HG02763 (cell line): ENCODE measurements at regions not wholly inside any gene's neighbourhood (a gene's known extent, or its start where the extent isn't known, plus 50 kb on each side); places are given as distances from the start of the nearest gene placed in this dataset.

Experiments
- ATAC-seq: cut with Tn5 transposase; IDR thresholded peaks from one replicate; pipeline ENCODE4 v1.9.1; 2021; ENCODE audit warnings: mild to moderate bottlenecking, moderate library complexity; ENCODE audit not compliant: unreplicated experiment

DNA sequence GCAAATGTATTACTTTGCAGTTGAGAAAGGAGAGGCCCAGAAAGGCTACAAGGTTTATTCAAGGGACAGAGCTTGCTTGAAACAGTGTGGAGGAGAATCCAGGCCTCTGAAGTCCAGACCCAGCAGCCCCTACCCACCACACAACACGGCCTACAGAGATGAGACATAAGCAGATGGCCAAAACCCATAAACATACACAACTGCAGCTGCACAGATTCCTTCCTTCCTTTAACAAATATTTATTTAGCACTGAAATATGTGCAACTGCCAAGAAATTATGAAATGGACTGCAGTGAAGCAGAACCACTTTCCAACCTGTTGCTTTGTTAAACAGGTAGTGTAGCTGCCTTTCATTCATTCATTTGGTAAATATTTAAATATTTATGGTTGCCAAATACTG lies 122.3 kb downstream of the SPATA19 start:
- ATAC-seq = no peak

DNA sequence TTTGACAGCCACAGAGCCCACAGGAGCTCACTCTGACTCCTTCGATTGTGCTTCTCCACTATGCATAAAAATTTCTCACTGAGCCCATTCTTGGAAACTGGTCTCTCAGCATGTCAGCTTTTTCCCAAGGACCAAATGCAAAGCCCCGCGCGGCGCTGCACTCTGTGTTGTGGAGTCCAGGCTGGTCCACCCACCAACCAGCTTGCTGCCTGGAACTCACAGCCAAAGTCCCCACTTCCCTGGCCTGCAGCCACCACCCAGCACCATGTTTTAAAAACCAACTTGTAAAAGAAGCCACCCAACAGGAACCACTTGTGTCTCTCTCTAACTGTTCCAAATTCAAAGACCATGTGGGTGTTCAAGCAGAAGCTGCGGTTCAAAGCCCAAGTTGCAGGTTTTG lies 124.4 kb downstream of the SPATA19 start:
- ATAC-seq = no peak

DNA sequence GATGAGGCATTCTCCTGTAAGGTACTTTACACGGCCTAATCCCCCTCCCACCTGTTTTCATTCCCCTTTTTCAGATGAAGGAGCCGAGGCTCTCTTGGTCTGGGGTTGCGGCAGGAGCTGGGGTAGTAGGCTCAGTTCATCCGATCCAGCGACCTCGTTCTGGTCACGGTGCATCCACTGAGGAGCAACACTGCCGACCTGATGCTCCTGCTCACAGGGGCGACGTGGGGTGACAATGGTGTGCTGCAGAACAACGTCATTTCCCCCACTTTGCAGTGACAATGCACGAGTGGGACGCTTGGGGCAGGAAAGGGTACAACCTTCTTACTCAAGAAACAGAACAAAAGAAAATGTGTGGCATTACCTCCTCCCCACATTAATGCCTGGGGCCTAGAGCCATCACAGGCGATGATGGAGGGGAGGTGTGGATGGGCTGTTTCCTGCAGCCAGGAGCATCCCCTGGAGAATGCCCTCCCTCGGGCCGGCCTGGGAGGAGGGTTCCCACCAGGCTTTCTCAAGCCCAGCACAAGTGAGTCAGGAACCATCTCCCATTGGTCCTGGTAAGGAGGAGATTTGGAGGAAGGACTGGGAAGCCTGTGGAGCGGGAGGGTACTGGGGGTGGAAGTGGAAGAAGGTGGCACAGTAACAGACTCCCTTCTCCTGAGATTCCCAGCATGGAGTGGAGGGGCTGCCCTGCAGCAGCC lies 125.6 kb downstream of the SPATA19 start:
- ATAC-seq = no peak

DNA sequence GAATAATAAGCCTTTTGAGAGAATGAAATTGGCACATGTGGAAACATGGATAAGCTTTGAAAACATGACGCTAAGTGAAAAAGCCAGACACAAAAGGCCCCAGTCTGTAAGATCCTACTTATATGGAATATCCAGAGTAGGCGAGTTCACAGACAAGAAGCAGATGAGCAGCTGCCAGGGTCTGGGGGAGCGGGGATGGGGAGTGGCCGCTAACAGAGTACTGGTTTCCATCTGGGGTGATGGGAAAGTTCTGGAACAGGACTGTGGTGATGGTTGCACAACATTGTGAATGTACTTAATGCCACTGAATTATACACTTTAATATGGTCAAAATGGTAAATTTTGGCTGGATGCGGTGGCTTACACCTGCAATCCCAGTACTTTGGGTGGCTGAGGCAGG lies 126.5 kb downstream of the SPATA19 start:
- ATAC-seq = no peak

DNA sequence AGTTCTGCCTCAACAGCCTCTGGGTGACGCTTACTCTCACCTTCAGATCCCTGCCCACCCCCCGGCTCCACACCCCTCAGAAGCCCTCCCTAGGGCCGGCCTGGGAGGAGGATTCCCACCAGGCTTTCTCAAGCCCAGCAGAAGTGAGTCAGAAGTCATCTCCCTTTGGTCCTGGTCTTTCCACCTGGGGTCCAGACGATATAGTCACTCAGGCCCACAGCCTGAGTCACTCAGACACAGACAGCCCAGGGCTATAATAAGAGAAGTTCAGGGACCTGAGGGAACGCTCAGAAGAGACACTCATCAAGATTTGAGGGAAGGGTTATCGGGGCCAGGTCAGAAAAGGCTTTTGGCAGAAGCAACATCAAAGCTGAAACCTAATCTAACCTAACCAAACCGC lies 127.1 kb downstream of the SPATA19 start:
- ATAC-seq = no peak

DNA sequence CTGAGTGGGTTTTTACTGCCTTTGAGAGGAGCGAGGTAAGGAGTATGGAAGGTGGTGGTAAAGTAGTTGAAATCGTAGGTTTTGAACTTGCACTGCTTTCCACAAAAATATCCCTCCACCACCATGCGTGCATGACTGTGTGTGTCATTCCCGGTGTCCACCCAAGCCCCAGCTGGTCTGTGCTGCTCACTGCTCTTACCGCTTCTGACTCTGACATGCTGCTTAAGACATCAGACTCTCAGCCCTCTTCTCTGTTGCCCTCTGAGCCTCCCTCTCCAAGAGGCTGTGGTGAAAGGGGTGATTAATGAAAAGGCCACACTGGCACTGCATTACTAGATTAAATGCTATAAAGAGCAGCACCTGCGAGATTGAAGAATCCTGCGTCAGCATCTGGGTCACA lies 128.7 kb downstream of the SPATA19 start:
- ATAC-seq = no peak

DNA sequence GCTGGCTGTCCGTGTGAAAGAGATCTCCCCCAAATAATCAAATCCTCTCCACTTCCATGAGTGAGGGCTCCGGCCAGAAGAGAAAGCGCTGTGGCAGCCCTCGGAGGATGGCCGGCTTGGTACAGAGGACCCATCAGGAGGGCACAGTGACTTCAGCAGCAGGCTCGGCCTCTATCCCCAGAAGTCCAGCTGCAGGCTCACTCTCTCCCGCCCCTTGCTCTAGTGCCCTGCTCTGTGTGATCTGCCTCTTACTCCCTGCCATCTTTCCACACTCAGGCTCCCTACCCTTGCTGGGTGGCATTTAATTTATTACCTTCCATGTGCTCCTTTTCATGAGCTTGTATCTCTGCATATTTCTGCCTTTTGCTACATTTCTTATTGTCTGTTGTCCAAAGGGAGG lies 129.7 kb downstream of the SPATA19 start:
- no peak for ATAC-seq

DNA sequence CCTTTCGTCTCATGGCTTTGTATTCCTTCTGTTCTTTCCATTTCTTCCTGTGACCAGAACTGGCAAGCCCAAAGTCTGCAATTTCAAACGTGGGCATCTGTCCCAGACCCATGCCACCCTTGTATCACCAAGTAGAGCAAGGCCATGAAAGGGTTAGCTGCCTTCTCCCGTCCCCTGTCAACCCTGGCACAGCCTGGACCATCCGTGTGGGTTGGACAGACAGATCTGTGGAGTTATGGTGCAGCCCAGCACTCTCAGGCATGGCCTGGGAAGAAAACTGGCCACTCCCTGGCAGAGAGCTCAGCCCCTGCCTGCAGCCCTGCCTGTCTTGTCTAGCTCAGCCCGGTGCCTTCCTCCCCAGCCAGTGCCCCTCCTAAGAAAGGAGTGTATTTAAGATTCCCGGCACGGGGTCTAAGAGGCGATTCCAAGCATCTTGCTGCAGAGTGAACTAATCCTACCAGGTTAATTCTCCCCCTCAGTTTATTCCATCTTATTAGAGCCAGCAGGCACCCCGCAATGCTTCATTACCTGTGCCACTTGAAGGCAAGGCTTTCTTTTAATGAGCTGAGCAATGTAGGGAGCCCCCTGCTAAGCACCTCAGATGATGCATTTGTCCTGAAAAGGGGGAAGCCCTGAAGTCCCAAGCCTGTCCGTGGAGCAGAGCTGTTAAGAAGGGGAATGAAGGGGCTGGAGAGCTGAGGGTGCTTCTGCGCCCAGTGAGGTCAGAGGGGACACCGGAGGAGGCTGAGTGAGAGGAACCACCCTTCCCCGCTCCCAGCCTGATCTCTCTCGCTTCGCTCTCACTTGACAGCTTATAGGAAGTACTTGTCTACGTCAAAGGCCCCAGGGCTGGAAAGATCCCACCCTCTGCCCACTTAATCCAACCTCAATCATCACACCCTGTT lies 130.6 kb downstream of the SPATA19 start:
- no peak for ATAC-seq

DNA sequence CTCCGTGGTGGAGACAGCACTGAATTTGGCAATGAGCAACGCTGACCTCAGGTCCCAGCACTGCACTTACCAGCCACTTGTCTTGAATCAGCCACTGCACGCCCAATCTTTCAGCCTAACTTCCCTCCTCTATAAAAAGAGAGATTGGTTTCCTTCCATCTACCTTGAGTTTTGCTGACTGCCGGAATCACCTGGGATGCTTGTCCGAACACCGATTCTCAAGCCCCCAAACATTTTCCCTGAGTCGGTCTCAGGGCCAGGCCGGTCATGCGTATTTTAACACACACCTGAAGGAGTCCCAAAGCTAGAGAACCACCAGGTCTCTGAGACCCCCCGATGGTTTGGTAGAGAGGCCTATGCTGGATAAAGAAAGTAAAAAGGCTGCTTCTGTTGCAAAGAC lies 131.5 kb downstream of the SPATA19 start:
- no peak for ATAC-seq

DNA sequence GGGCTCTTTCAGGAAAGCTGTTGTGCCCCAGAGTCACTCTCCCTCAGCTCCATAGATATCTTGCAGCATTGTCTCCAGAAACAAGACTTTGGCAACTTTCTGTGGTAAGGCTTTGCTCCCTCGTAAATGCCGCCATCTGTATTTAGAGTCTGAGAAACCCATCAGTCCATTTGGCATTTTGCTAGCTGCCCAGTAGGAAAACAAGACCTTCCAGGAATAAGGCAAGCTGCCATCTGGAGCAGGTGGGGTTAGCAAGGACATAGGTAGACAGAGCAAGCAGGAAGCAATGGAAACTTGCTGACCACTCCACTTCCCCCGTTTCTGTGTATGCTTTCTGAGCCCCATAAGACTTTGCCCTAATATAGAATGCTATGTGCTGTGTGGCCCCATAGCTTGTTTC lies 131.9 kb downstream of the SPATA19 start:
- no peak for ATAC-seq

DNA sequence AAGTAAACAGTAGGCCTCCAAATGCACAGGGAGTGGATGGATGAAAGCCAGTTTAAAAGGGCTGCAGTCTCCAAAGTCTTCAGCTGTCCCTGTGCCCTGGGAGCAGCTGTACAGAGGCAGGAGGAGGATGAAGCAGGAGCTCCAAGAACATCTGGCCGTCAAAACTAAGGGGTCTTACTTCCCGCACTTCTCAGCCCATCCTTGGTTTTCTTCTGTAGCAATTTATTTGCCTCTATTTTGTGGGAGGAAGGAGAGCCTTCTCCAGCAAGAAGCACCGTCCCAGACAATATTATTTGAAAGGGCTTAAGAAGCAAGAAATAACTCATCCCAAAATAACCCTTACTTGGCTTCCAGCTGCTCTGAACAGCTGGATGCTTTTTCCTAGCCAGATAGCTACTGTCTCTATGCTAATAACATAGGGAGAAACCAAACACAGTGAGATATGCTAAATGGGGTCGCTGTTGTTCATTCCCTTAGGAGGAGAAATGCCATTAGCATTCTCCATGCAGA lies 133.2 kb downstream of the SPATA19 start:
- no peak for ATAC-seq

DNA sequence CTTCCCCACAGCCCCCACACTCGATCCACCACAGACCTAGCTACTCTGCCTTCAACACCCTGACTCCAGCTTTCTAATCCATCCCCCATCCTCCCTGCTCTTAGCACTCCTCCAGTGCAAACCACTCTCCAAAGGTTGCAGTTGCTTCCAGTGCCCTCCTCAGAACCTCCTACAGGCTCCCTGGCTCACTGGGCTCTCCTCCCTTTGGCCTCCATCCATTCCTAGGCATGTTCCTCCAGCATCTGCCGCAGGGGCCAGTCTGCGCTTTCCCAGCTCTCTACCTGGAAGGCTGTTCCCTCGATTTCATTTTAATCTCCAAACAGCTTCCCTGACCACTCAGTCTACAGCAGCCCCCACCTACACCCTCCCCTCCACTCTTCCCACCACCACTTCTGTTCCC lies 133.8 kb downstream of the SPATA19 start:
- no peak for ATAC-seq

DNA sequence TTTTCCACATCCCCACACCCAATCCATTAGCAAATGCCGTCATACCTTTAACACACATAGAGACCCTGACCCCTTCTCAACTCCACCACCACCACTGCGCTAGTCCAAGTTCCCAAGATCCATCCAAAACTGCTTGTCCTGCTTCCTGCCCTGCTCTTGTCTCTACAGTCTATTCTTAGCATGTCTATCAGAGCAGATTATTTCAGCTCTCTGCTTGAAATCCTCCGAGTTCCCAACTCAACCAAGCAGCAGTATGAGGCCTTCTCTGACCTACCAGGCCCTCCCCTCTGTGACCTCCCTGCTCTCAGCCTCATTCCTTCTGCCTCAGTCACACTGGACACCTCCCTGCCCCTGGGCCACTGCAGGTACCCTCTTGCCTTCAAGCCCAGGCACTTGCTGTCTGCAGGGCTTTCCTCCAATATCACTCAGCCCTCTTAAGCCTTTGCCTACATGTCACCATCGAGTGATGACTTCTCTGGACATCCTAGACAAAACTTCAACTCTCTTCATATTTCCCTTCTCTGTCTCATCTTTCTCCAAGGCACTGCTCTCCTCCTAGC lies 134.6 kb downstream of the SPATA19 start:
- ATAC-seq = no peak

DNA sequence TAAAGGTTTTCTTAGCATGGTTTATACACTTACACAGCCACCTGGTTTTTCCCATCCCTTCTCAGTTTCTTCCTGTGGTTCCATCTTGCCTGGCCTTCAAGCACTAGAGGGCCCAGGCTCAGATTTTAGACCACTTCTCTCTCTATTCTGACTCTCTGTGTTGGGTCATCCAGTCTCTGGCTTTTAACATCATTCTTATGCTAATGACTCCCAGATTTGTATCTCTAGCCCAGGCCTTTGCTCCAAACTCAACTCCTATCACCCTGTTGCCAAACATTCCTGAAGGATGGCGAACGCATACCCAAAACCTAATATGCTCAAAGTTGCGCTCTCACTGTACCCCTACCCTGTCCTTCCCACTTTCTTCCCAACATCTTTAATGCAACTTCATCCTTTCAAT lies 135.1 kb downstream of the SPATA19 start:
- no peak for ATAC-seq

DNA sequence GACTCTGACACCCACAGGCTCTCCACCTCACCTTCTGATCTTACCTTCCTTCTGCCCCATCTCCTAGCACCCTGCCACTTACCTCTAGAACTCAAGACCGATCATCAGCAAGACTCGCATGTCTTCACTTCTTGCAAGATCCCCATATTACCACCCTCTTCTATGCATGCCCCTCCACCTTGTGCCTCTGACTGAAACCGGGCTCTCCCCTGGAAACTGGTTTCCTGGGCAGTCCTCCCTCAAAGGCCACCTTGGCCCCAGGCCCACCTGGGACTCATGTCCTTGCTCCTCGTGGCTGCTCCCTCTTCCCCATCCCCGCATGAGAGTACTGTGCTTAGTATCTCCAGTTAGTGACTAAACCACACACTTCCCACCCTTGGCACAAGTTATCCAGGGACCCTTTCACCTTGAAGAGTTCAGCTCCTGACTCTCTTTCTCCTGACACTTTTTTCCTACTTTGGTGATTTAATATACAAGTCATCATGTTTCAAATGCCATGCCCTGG lies 136.7 kb downstream of the SPATA19 start:
- no peak for ATAC-seq

DNA sequence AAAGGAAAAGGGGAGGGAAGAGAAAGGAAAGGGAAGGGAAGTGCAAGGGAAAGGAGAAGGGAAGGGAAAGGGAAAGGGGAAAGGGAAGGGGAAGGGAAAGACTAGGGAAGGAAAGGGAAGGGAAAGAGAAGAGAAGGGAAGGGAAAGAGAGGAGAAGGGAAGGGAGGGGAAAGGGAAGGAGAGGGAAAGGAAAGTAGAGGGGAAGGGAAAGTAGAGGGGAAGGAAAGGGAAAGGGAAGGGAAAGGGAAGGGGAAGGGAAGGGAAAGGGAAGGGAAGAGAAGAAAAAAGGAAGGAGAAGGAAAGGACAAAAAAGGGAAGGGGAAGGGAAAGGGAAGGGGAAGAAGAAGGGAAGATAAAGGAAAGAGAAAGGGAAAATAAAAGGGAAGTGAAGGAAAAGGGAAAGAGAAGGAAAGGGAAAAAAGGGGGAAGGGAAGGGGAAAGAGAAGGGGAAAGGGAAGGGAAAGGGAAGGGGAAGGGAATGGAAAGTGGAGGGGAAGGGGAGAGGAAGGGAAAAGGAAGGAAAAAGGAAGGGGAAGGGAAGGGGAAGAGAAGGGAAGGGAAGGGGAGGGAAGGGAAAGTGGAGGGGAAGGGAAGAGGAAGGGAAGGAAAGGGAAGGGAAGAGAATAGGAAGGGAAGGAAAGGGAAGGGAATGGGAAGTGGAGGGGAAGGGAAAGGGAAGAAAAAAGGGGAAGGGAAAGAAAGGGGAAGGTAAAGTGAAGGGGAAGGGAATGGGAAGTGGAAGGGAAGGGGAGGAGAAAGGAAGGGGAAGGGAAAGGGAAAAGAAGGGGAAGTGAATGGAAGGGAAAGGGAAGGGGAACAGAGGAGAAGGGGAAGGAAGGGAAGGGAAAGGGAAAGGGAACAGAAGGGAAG lies 138.2 kb downstream of the SPATA19 start:
- ATAC-seq = no peak

DNA sequence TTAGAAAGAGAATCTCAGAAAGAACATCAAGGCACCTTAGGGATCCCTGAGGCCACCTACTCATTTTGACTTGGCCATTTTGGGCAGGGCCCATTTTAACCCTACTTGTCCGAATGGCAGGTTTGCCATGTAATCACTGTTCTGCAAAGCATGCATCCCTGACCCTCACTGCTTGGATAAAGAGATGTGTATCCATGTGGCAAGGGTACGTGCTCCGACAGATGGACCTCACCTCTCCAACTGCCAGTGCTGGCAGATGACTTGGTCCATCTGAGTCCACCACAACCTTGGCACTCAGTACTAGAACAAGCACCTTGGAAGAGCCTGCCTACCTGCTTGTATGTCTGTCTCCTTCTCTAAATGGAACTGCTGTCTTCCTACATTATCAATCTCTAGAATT lies 139.4 kb downstream of the SPATA19 start:
- no peak for ATAC-seq

DNA sequence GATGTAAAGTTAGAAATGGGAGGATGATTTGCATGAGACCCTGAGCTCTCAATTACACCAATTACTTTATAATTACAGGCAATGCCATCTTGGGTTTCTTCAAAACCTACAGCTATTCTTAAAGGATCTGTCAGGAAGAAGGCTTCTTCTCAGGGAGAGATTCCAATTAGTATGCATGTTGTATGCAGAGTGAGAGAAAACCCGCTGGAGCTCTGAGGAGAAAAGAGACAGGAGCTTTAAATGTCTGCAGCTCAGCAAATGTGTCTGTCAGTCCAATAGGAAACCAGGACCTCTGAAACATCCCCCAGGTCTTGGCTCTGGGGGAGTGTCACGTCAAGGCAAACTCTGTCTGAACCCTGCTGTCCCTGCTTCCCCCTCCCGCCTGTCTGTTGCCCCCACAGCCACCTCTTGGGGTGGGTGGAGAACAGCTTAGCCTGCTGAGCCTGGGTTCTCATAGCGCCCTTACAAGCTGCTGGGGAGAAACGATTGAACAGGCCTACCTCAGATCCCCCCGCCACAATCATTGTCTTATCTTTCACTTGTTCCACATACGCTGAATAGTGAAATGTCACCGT lies 140.2 kb downstream of the SPATA19 start:
- no peak for ATAC-seq

DNA sequence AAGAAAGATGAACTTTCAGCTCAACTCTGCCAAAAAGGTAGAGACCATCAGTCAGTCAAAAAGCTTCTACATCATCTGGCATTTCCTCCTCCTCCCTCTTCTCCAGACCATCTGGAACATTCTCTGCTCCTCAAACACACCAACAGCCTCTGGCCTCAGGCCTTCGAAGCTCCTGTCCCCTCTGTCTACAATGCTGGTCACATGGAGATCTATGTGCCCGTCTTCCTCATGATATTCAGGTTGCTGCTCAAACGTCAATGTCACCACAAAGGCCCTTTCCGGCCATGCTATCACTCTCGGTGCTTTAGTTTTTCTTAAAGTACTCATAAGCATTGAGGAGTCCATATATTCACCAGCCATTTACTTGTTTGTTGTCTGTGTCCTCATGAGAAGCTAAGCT lies 146.2 kb downstream of the SPATA19 start:
- ATAC-seq = no peak

DNA sequence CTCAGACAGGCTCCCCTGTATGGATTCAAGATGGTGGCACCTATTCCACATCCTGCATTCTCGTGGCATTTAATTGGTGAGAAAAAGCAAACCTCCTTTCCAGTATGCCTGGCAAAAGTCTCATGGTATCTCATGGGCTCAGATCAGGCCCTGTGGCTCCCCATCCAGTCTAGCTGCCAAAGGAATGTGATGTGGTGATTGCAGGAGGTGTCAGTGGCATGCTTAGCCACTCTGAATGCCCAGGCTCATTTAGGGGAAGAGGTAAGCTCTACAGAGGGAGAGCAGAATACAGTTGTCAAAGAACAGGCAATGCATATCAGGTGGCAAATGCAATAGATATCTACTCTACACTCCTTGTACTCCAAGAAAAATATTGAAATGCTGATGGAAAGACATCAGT lies 146.7 kb downstream of the SPATA19 start:
- no peak for ATAC-seq
